ENCODE measurements at regions not wholly inside any gene's neighbourhood (a gene's known extent, or its start where the extent isn't known, plus 50 kb on each side); places are given as distances from the start of the nearest gene placed in this dataset.

DNA sequence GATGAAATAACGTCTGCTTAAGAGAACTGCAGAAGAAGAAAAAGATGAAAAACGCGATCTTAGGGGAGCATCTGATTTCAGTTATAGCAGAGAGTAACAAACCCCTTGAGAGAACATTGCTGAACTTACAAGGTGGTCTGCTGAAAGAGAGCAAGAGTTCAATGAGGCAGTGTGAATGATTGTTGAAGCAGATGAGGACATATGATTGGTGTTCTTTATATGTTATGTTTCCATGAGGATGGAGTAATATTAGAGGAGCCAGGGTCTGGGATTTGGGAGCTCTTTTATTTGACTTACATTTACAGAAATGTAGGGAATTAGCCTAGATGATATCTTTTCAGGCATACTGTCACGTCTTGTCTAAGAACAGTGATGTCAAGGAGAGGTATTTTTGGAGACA is 1302.0 kb downstream of the KCNT2 start:
- H3K79me2 ChIP-seq (ENCODE audit: control insufficient read depth, insufficient read depth, low read length): no peaks in the 10 kb centered on the region
- no peaks in the 10 kb centered on the region for H3K27me3 ChIP-seq (ENCODE audit: control insufficient read depth in 2 of 2, insufficient read depth in 2 of 2, low read length in 2 of 2)
- no peaks in the 10 kb centered on the region for H3K36me3 ChIP-seq (ENCODE audit: control insufficient read depth in 2 of 2, extremely low read depth in 1 of 2, insufficient read depth in 2 of 2, low read length in 2 of 2)
- no peaks in the 10 kb centered on the region for H3K4me1 ChIP-seq (ENCODE audit: control insufficient read depth, extremely low read depth, insufficient read depth, low read length)
- H2AFZ ChIP-seq (ENCODE audit: low read depth, low read length): no peak overlapping the region
- H3K9me3 ChIP-seq (replicated peaks; ENCODE audit: control insufficient read depth, insufficient read depth, low read length): peaks cover 3% of the 10 kb centered on the region
- dilution Hi-C loops (cut with MboI; ENCODE audit: extremely low pct_ligation_motif_present, low sequenced_read_pairs): no loop called here
- no peaks in the 10 kb centered on the region for H4K20me1 ChIP-seq (replicated peaks; ENCODE audit: control insufficient read depth, extremely low read depth, insufficient read depth, low read length)
- no peak overlapping the region for H3K4me2 ChIP-seq (ENCODE audit: insufficient read depth, low read length)
- intact Hi-C loops (cut with micrococcal nuclease): no loop called here
- DNase-seq (ENCODE audit: low read depth, low spot score) (no peak), FAIRE-seq (no peak)
- CTCF ChIA-PET: no interaction called here
- no peak overlapping the region for H3K4me3 ChIP-seq (replicated peaks in 1 of 3; ENCODE audit: insufficient read depth in 1 of 3, low read depth in 1 of 3, low read length in 3 of 3)
- BruUV-seq (replicated peaks): no TSS peak
- H3K9me1 ChIP-seq (replicated peaks; ENCODE audit: control insufficient read depth, extremely low read depth, insufficient read depth, low read length): no peaks in the 10 kb centered on the region
- H3K27ac ChIP-seq (ENCODE audit: insufficient read depth, low read depth, low read length): no peak overlapping the region
- no peak overlapping the region for H3K9ac ChIP-seq (replicated peaks; ENCODE audit: extremely low read depth, insufficient read depth, low read length)
- POLR2A ChIA-PET: no interaction called here
- TF ChIP-seq POLR2A (IDR thresholded peaks at IDR 0.05; ENCODE audit: low read depth, low read length): no peak
- no peak for TF ChIP-seq EZH2 (IDR thresholded peaks at IDR 0.05; ENCODE audit: borderline replicate concordance, low read depth, low read length, severe bottlenecking)
- TF ChIP-seq GATA2 (IDR thresholded peaks at IDR 0.05; ENCODE audit: insufficient read depth, insufficient read length, low read depth, low read length): no peak
- TF ChIP-seq JUN (IDR thresholded peaks at IDR 0.05; ENCODE audit: borderline replicate concordance, insufficient read depth, insufficient read length, low read depth): no peak
- no peak for TF ChIP-seq MAX (IDR thresholded peaks at IDR 0.05; ENCODE audit: insufficient read depth, insufficient read length)
- no peak for TF ChIP-seq POLR2AphosphoS5 (IDR thresholded peaks at IDR 0.05; ENCODE audit: insufficient read depth, low read depth, low read length)
- no peak for TF ChIP-seq FOS (IDR thresholded peaks at IDR 0.05; ENCODE audit: borderline replicate concordance, insufficient read depth, low read length)

DNA sequence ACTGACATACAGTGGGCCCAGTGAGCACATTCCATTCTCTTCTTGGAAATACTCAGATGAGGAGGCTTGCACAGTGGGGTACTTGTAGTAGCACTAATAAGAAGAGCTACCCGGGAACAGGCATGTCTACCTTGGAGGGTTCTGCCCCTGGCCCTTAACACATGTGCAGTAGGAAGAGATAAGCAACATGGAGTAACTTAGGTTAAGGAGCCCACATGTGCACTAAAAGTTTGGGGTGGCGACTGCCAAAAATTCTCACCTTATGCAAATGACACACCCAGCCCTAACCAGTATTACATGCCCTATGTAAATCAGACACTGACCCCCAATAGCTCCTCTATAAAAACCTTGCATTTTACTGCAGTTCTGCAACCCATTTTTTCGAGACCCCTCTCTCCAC is 1313.3 kb downstream of the KCNT2 start:
- H3K4me3 ChIP-seq (replicated peaks in 1 of 3; ENCODE audit: insufficient read depth in 1 of 3, low read depth in 1 of 3, low read length in 3 of 3): no peak overlapping the region
- POLR2A ChIA-PET: no interaction called here
- DNase-seq (ENCODE audit: low read depth, low spot score): no peak

More for the DNA sequence above, 1313.3 kb downstream of the KCNT2 start:
- intact Hi-C loops (cut with micrococcal nuclease) (no loop called here), dilution Hi-C loops (cut with MboI; ENCODE audit: extremely low pct_ligation_motif_present, low sequenced_read_pairs) (no loop called here)
- no peaks in the 10 kb centered on the region for H3K9me3 ChIP-seq (replicated peaks; ENCODE audit: control insufficient read depth, insufficient read depth, low read length)
- H2AFZ ChIP-seq (ENCODE audit: low read depth, low read length): no peak overlapping the region
- H3K4me2 ChIP-seq (ENCODE audit: insufficient read depth, low read length): no peak overlapping the region
- TF ChIP-seq GATA2 (IDR thresholded peaks at IDR 0.05; ENCODE audit: insufficient read depth, insufficient read length, low read depth, low read length) (no peak), EZH2 (IDR thresholded peaks at IDR 0.05; ENCODE audit: borderline replicate concordance, low read depth, low read length, severe bottlenecking) (no peak), JUN (IDR thresholded peaks at IDR 0.05; ENCODE audit: borderline replicate concordance, insufficient read depth, insufficient read length, low read depth) (no peak), FOS (IDR thresholded peaks at IDR 0.05; ENCODE audit: borderline replicate concordance, insufficient read depth, low read length) (no peak), MAX (IDR thresholded peaks at IDR 0.05; ENCODE audit: insufficient read depth, insufficient read length) (no peak), POLR2AphosphoS5 (IDR thresholded peaks at IDR 0.05; ENCODE audit: insufficient read depth, low read depth, low read length) (no peak), MYC (IDR thresholded peaks at IDR 0.05; ENCODE audit: low read depth, low read length) (no peak), POLR2A (IDR thresholded peaks at IDR 0.05; ENCODE audit: low read depth, low read length) (no peak)
- TF ChIP-seq, protein P1, sequence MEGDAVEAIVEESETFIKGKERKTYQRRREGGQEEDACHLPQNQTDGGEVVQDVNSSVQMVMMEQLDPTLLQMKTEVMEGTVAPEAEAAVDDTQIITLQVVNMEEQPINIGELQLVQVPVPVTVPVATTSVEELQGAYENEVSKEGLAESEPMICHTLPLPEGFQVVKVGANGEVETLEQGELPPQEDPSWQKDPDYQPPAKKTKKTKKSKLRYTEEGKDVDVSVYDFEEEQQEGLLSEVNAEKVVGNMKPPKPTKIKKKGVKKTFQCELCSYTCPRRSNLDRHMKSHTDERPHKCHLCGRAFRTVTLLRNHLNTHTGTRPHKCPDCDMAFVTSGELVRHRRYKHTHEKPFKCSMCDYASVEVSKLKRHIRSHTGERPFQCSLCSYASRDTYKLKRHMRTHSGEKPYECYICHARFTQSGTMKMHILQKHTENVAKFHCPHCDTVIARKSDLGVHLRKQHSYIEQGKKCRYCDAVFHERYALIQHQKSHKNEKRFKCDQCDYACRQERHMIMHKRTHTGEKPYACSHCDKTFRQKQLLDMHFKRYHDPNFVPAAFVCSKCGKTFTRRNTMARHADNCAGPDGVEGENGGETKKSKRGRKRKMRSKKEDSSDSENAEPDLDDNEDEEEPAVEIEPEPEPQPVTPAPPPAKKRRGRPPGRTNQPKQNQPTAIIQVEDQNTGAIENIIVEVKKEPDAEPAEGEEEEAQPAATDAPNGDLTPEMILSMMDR (IDR thresholded peaks at IDR 0.05; ENCODE audit: extremely low read depth in 1 of 2, insufficient read depth in 1 of 2, low read depth in 1 of 2, low read length in 2 of 2): no peak
- H3K9me1 ChIP-seq (replicated peaks; ENCODE audit: control insufficient read depth, extremely low read depth, insufficient read depth, low read length): no peaks in the 10 kb centered on the region
- H3K36me3 ChIP-seq (ENCODE audit: control insufficient read depth in 2 of 2, extremely low read depth in 1 of 2, insufficient read depth in 2 of 2, low read length in 2 of 2): no peaks in the 10 kb centered on the region
- H3K27ac ChIP-seq (ENCODE audit: insufficient read depth, low read depth, low read length): no peak overlapping the region
- H4K20me1 ChIP-seq (replicated peaks; ENCODE audit: control insufficient read depth, extremely low read depth, insufficient read depth, low read length): no peaks in the 10 kb centered on the region
- no peak for FAIRE-seq
- no peak overlapping the region for H3K9ac ChIP-seq (replicated peaks; ENCODE audit: extremely low read depth, insufficient read depth, low read length)
- H3K79me2 ChIP-seq (ENCODE audit: control insufficient read depth, insufficient read depth, low read length): no peaks in the 10 kb centered on the region
- H3K27me3 ChIP-seq (ENCODE audit: control insufficient read depth in 2 of 2, insufficient read depth in 2 of 2, low read length in 2 of 2): no peaks in the 10 kb centered on the region
- H3K4me1 ChIP-seq (ENCODE audit: control insufficient read depth, extremely low read depth, insufficient read depth, low read length): no peaks in the 10 kb centered on the region
- BruUV-seq (replicated peaks): no TSS peak
- CTCF ChIA-PET: no interaction called here
